DOHH2 (cell line): ENCODE measurements at regions not wholly inside any gene's neighbourhood (a gene's known extent, or its start where the extent isn't known, plus 50 kb on each side); places are given as distances from the start of the nearest gene placed in this dataset.

Experiments
- H3F3A ChIP-seq: fragments of 200-600 bp; sonication (generic), shearing (Covaris generic); 2 replicates; pipeline ENCODE4 v1.6.0; 2016; ENCODE audit warnings: antibody characterized with exemption, mild to moderate bottlenecking; ENCODE audit not compliant: control insufficient read depth, insufficient read depth
- H3K27ac ChIP-seq: fragments of 200-600 bp; sonication (generic); 2 replicates; pipeline ENCODE4 v1.5.1; 2014; ENCODE audit warnings: low read depth, mild to moderate bottlenecking, low read length, moderate library complexity
- H3K27me3 ChIP-seq: fragments of 200-600 bp; sonication (generic); 2 replicates; pipeline ENCODE4 v1.6.1; 2014; ENCODE audit warnings: mild to moderate bottlenecking, low read length, mixed read lengths; ENCODE audit not compliant: control insufficient read depth
- H3K36me3 ChIP-seq: fragments of 200-600 bp; sonication (generic); 2 replicates; pipeline ENCODE4 v1.6.1; 2014; ENCODE audit warnings: mild to moderate bottlenecking, low read length, moderate library complexity, mixed read lengths; ENCODE audit not compliant: control insufficient read depth
- H3K4me1 ChIP-seq: fragments of 200-600 bp; sonication (generic); 2 replicates; pipeline ENCODE4 v1.6.1; 2014; ENCODE audit warnings: mild to moderate bottlenecking, low read length, mixed read lengths; ENCODE audit not compliant: control insufficient read depth
- H3K4me2 ChIP-seq: fragments of 200-600 bp; sonication (generic); 2 replicates; pipeline ENCODE4 v1.6.0; 2014; ENCODE audit warnings: mild to moderate bottlenecking, low read length, moderate library complexity
- H3K4me3 ChIP-seq: fragments of 200-600 bp; sonication (generic); 2 replicates; pipeline ENCODE4 v1.5.1; 2014; ENCODE audit warnings: mild to moderate bottlenecking, low read length, mixed read lengths
- H3K79me2 ChIP-seq: fragments of 200-600 bp; sonication (generic); 2 replicates; pipeline ENCODE4 v1.6.1; 2014; ENCODE audit warnings: mild to moderate bottlenecking, low read length, mixed read lengths; ENCODE audit not compliant: control insufficient read depth
- H3K9me2 ChIP-seq: fragments of 200-600 bp; sonication (generic); replicated peaks from 2 replicates; pipeline ENCODE4 v1.6.1; 2014; ENCODE audit warnings: mild to moderate bottlenecking, low read length, mixed read lengths; ENCODE audit not compliant: control insufficient read depth
- H3K9me3 ChIP-seq: fragments of 200-600 bp; sonication (generic); 2 replicates; pipeline ENCODE4 v1.6.1; 2014; ENCODE audit warnings: antibody characterized with exemption, low read length, mixed read lengths; ENCODE audit not compliant: control insufficient read depth, insufficient read depth
- H4K20me1 ChIP-seq: fragments of 200-600 bp; sonication (generic); 2 replicates; pipeline ENCODE4 v1.6.0; 2014; ENCODE audit warnings: low read depth, mild to moderate bottlenecking, antibody characterized with exemption, low read length, moderate library complexity; ENCODE audit not compliant: control insufficient read depth, insufficient read depth
- CTCF ChIP-seq: fragments of 200-600 bp; sonication (generic); IDR thresholded peaks from one replicate; pipeline ENCODE4 v1.5.1; 2014; ENCODE audit warnings: antibody characterized with exemption, mild to moderate bottlenecking, low read depth, low read length; ENCODE audit not compliant: poor library complexity, severe bottlenecking
- EZH2phosphoT487 ChIP-seq: fragments of 200-600 bp; sonication (generic); IDR thresholded peaks from 2 replicates; pipeline ENCODE4 v1.6.1; 2017; ENCODE audit warnings: borderline replicate concordance, mild to moderate bottlenecking, antibody characterized with exemption, low read length, moderate library complexity, mixed read lengths

- no peaks in the 10 kb centered on the region for H3K36me3 ChIP-seq
- H3K27ac ChIP-seq = no peak overlapping the region
- TF ChIP-seq CTCF (no peak), EZH2phosphoT487 (no peak)
- H3K27me3 ChIP-seq = no peaks in the 10 kb centered on the region
- no peaks in the 10 kb centered on the region for H3K9me2 ChIP-seq
- H3K4me3 ChIP-seq = no peak overlapping the region
- no peaks in the 10 kb centered on the region for H4K20me1 ChIP-seq
- no peaks in the 10 kb centered on the region for H3K4me1 ChIP-seq
- no peaks in the 10 kb centered on the region for H3K79me2 ChIP-seq
- H3F3A ChIP-seq = no peaks in the 10 kb centered on the region
- H3K9me3 ChIP-seq = no peaks in the 10 kb centered on the region
- H3K4me2 ChIP-seq = no peak overlapping the region
These were observed 247.0 kb upstream of the NBEA start for GRCh38 chr13:34695063-34695462.

DNA sequence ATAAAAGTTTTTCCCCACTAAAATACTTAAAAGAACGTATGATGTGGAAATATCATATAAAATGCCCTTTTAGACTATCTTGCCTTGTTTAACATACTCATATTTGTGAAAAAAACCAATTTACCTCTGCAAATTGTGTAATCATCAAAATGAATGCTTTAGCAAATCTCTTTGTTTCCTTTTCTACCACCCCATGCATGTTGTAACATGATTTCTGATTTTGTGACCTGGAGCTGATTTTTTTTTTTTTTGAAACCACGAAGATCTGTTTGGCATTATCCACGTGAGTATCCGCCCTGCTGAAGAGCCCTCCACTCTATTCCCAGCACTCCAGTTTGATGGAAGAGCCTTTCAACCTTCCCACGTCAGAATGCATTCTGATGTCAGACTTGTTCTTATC is 245.8 kb upstream of the NBEA start:
- Histone ChIP-seq H3K4me3 (no peak overlapping the region), H4K20me1 (no peaks in the 10 kb centered on the region), H3K9me3 (no peaks in the 10 kb centered on the region), H3K9me2 (no peaks in the 10 kb centered on the region), H3F3A (no peaks in the 10 kb centered on the region), H3K36me3 (no peaks in the 10 kb centered on the region), H3K4me2 (no peak overlapping the region), H3K27me3 (no peaks in the 10 kb centered on the region), H3K27ac (no peak overlapping the region), H3K79me2 (no peaks in the 10 kb centered on the region), H3K4me1 (no peaks in the 10 kb centered on the region)
- TF ChIP-seq EZH2phosphoT487 (no peak), CTCF (no peak)

DNA sequence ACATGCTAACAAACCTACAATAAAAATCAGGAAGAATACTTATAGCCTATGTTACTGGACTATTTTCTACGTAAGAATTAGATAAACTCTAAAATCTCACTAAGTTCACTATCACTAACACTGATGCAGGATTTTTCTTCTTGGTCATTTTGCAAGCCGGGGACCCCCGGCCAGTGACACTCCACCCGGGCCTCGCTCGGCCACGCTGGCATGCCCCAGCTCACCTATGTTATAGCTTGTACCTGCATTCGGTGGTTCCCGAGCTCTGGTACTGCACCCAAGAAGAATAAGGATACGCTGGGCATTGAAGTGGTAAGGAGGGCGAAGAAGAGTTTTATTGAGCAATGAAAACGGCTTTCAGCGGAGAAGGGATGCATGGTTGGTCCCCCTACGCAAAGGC is 245.3 kb upstream of the NBEA start:
- Histone ChIP-seq H3K27me3 (no peaks in the 10 kb centered on the region), H3K4me3 (no peak overlapping the region), H3K79me2 (no peaks in the 10 kb centered on the region), H3K4me1 (no peaks in the 10 kb centered on the region), H3K36me3 (no peaks in the 10 kb centered on the region), H3K27ac (no peak overlapping the region), H4K20me1 (no peaks in the 10 kb centered on the region), H3K9me3 (no peaks in the 10 kb centered on the region), H3F3A (no peaks in the 10 kb centered on the region), H3K9me2 (no peaks in the 10 kb centered on the region), H3K4me2 (no peak overlapping the region)
- TF ChIP-seq EZH2phosphoT487 (no peak), CTCF (no peak)

DNA sequence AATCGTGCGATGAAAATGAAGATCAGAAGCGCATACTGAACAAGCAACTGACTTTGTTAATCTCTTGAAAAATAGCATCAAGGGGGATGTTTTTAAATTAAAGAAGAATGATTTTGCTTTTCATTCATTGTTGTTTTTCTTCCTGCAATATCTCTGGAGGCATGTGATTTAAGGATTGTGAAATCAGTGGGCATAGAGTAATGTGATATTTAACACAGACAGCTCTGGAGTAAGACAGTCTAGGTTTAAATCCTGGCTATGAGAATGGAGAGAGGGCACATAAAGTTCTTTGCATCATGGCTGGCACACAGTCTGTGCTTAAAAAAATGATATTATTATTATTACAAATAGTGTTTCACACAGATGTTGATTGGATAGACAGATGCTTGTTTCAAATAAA is 243.1 kb upstream of the NBEA start:
- Histone ChIP-seq H3K4me1 (no peaks in the 10 kb centered on the region), H3K4me2 (no peak overlapping the region), H3F3A (no peaks in the 10 kb centered on the region), H3K79me2 (no peaks in the 10 kb centered on the region), H3K9me2 (no peaks in the 10 kb centered on the region), H4K20me1 (no peaks in the 10 kb centered on the region), H3K27ac (no peak overlapping the region), H3K36me3 (no peaks in the 10 kb centered on the region), H3K4me3 (no peak overlapping the region), H3K9me3 (no peaks in the 10 kb centered on the region), H3K27me3 (no peaks in the 10 kb centered on the region)
- no peak for TF ChIP-seq EZH2phosphoT487
- no peak for TF ChIP-seq CTCF
